ENCODE measurements at regions not wholly inside any gene's neighbourhood (a gene's known extent, or its start where the extent isn't known, plus 50 kb on each side); places are given as distances from the start of the nearest gene placed in this dataset.

GRCh38 chr1:221089273-221089672 lies 210.0 kb downstream of the HLX start:
- DNase-seq, result no peak
- peak overlapping the region; percentile 18; the same call in 1 of the 2 replicates for H3K27ac ChIP-seq

DNA sequence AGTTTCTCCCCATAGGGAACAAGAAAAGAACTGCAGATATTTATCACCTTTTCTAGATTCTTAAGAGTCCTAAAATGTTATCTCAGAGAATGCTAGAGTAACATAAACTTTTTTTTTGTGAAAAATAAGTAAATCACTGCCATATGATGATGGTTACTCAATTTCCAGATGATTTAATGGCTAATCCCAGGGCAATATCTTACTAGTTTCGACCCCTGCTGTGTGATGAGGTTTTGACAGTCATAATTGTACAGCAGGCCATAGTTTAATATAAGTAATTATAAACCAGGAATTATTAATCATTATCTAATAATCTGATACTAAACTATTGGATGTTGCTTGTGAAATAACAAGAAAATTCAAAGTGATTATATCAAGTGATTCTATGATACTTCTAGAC lies 210.6 kb downstream of the HLX start:
- DNase-seq, result no peak
- Histone ChIP-seq H3K27me3 (no peaks in the 10 kb centered on the region), H3K36me3 (no peaks in the 10 kb centered on the region), H3K4me3 (no peak overlapping the region), H3K27ac (peak overlapping the region; percentile 18; the same call in 1 of the 2 replicates), H3K4me1 (peaks cover 27% of the 10 kb centered on the region), H3K9me3 (replicated peaks) (peaks cover 2% of the 10 kb centered on the region)

More at GRCh38 chr1:221089273-221089672, 210.0 kb downstream of the HLX start:
- no peak overlapping the region for H3K4me3 ChIP-seq
- no peaks in the 10 kb centered on the region for H3K27me3 ChIP-seq
- H3K36me3 ChIP-seq, result no peaks in the 10 kb centered on the region
- H3K4me1 ChIP-seq, result peaks cover 22% of the 10 kb centered on the region
- no peaks in the 10 kb centered on the region; the same call in 1 of the 2 replicates for H3K9me3 ChIP-seq (replicated peaks)

DNA sequence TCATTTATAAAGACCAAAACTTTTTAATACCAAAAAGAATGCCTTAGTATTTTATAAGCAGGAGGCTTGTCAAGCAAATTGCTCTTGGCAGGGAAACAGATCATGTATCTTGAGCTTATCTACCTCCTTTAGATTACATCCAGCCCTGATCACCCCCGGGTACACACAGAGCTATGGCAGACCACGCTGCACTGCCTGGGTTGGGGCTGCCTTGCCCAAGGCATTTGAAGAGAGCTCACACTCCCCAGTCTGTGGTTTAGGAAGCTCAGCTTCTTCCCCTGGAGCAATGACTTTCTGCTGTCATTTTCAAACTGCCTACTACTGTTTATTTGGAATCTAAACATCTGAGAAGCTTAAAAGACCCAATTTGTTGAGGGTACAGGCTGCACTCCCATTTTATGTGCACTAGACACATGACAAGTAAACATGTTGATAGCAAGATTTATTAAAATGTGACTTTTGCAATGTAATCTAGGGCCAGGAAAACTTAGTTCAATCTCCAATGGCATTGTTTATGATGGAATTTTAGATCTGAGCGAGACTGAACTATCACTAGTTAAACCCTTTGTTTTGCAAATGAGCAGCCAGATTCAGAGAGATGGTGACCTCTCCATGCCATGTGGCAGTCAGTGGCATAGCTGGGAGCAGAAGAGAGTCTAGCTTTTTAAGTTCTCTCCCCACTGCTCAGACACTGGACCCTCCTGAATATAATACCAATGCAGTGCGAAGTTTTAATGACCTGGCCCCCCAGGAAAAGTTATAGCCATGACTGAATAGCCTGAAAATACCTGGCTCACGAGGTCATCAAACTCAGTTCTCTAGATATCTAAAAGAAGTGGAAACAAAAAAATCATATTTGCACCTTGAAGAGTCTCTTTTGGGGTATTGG lies 214.9 kb downstream of the HLX start:
- H3K36me3 ChIP-seq, result no peaks in the 10 kb centered on the region
- no peak overlapping the region for H3K4me3 ChIP-seq
- H3K27ac ChIP-seq, result peak overlapping the region; percentile 55
- H3K9me3 ChIP-seq (replicated peaks), result peaks cover 20% of the 10 kb centered on the region
- H3K27me3 ChIP-seq, result no peaks in the 10 kb centered on the region
- DNase-seq, result peak; percentile 80 to 86
- peaks cover 45% of the 10 kb centered on the region for H3K4me1 ChIP-seq

- peak; percentile 90 to 95 for DNase-seq
- no peaks in the 10 kb centered on the region for H3K27me3 ChIP-seq
- peaks cover 32% of the 10 kb centered on the region for H3K9me3 ChIP-seq (replicated peaks)
- H3K4me1 ChIP-seq, result peaks cover 48% of the 10 kb centered on the region
- H3K4me3 ChIP-seq, result no peak overlapping the region
- H3K27ac ChIP-seq, result peak overlapping the region; percentile 69
- H3K36me3 ChIP-seq, result no peaks in the 10 kb centered on the region
Observed at GRCh38 chr1:221097479-221098281, 218.4 kb downstream of the HLX start.

GRCh38 chr1:221098471-221099405 lies 219.5 kb downstream of the HLX start:
- H3K36me3 ChIP-seq, result no peaks in the 10 kb centered on the region
- no peak for DNase-seq
- peaks cover 39% of the 10 kb centered on the region for H3K4me1 ChIP-seq
- H3K4me3 ChIP-seq, result no peak overlapping the region
- peaks cover 32% of the 10 kb centered on the region for H3K9me3 ChIP-seq (replicated peaks)
- peak overlapping the region; percentile 53 for H3K27ac ChIP-seq
- no peaks in the 10 kb centered on the region for H3K27me3 ChIP-seq

- Histone ChIP-seq H3K4me3 (no peak overlapping the region), H3K9me3 (replicated peaks) (peaks cover 28% of the 10 kb centered on the region), H3K27me3 (no peaks in the 10 kb centered on the region), H3K4me1 (peaks cover 27% of the 10 kb centered on the region), H3K27ac (no peak overlapping the region), H3K36me3 (no peaks in the 10 kb centered on the region)
- DNase-seq, result no peak
Observed at GRCh38 chr1:221099747-221100595, 220.7 kb downstream of the HLX start.

GRCh38 chr1:221100611-221101010 lies 221.4 kb downstream of the HLX start:
- Histone ChIP-seq H3K27me3 (no peaks in the 10 kb centered on the region), H3K4me1 (peaks cover 27% of the 10 kb centered on the region), H3K9me3 (replicated peaks) (peaks cover 22% of the 10 kb centered on the region), H3K36me3 (no peaks in the 10 kb centered on the region), H3K27ac (no peak overlapping the region), H3K4me3 (no peak overlapping the region)
- DNase-seq, result peak in 1 of 2 experiments; percentile 17

- no peak overlapping the region for H3K27ac ChIP-seq
- no peak for DNase-seq
- H3K4me1 ChIP-seq, result peaks cover 24% of the 10 kb centered on the region
- no peaks in the 10 kb centered on the region for H3K36me3 ChIP-seq
- peaks cover 22% of the 10 kb centered on the region for H3K9me3 ChIP-seq (replicated peaks)
- no peak overlapping the region for H3K4me3 ChIP-seq
- no peaks in the 10 kb centered on the region for H3K27me3 ChIP-seq
Observed at GRCh38 chr1:221101807-221102605, 222.8 kb downstream of the HLX start.

- H3K36me3 ChIP-seq, result no peaks in the 10 kb centered on the region
- H3K27me3 ChIP-seq, result no peaks in the 10 kb centered on the region
- no peak overlapping the region for H3K4me3 ChIP-seq
- peaks cover 10% of the 10 kb centered on the region for H3K4me1 ChIP-seq
- H3K27ac ChIP-seq, result no peak overlapping the region
- peaks cover 10% of the 10 kb centered on the region for H3K9me3 ChIP-seq (replicated peaks)
- DNase-seq, result no peak
Observed at GRCh38 chr1:221104596-221104995, 225.4 kb downstream of the HLX start.

- H3K9me3 ChIP-seq (replicated peaks), result peaks cover 2% of the 10 kb centered on the region; the same call in 1 of the 2 replicates
- DNase-seq, result no peak
- no peak overlapping the region for H3K27ac ChIP-seq
- H3K36me3 ChIP-seq, result no peaks in the 10 kb centered on the region
- no peaks in the 10 kb centered on the region for H3K27me3 ChIP-seq
- no peak overlapping the region for H3K4me3 ChIP-seq
- H3K4me1 ChIP-seq, result peaks cover 5% of the 10 kb centered on the region
Observed at GRCh38 chr1:221105578-221105977, 226.3 kb downstream of the HLX start.

- no peak overlapping the region for H3K27ac ChIP-seq
- H3K36me3 ChIP-seq, result no peaks in the 10 kb centered on the region
- no peaks in the 10 kb centered on the region for H3K9me3 ChIP-seq (replicated peaks)
- no peak overlapping the region for H3K4me3 ChIP-seq
- no peaks in the 10 kb centered on the region for H3K4me1 ChIP-seq
- no peaks in the 10 kb centered on the region for H3K27me3 ChIP-seq
- no peak for DNase-seq
Observed at GRCh38 chr1:221106616-221107015, 227.4 kb downstream of the HLX start.

DNA sequence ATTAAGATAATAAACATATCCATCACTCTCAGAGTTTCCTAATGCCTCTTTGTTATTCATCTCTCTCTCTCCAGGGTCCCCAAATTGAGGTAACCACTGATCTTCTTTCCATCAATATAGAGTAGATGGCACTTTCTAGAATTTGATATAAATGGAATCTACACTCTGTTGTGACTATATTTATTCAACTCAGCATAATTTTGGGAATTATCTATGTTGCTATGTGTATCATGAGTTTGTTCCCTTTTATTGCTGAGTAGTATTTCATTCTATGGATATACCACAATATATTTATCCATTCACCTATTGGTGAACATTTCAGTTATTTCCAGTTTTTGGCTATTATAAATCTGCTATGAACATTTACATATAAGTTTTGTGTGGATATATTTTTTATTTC lies 230.7 kb downstream of the HLX start:
- Histone ChIP-seq H3K27ac (no peak overlapping the region), H3K27me3 (no peaks in the 10 kb centered on the region), H3K36me3 (no peaks in the 10 kb centered on the region), H3K4me1 (no peaks in the 10 kb centered on the region), H3K4me3 (no peak overlapping the region), H3K9me3 (replicated peaks) (no peaks in the 10 kb centered on the region)
- DNase-seq, result no peak

GRCh38 chr1:221117133-221117532 lies 237.9 kb downstream of the HLX start:
- Histone ChIP-seq H3K27ac (no peak overlapping the region), H3K9me3 (replicated peaks) (no peaks in the 10 kb centered on the region; the same call in 1 of the 2 replicates), H3K4me3 (no peak overlapping the region), H3K27me3 (no peaks in the 10 kb centered on the region), H3K36me3 (no peaks in the 10 kb centered on the region), H3K4me1 (no peaks in the 10 kb centered on the region)
- DNase-seq, result no peak
